Endothelial cell of umbilical vein (primary cell): ENCODE measurements at regions not wholly inside any gene's neighbourhood (a gene's known extent, or its start where the extent isn't known, plus 50 kb on each side); places are given as distances from the start of the nearest gene placed in this dataset.

ENCODE experiments used
- BruUV-seq: library from RNA; stranded (reverse); fragments of 400-500 nt; replicated peaks from 2 replicates; lab custom pipeline; 2021; lab: Mats Ljungman, UMichigan
- CTCF ChIA-PET: fragments of 300-600, 350-600 bp; sonication (Branson Sonifier 250); formaldehyde crosslinking; loops from one replicate; lab custom pipeline; 2021; ENCODE audit warnings: antibody characterized with exemption, inconsistent platforms; lab: Charles Lee
- POLR2A ChIA-PET: fragments of 300-600, 350-600 bp; sonication (Branson Sonifier 250); formaldehyde crosslinking; loops from one replicate; lab custom pipeline; 2021; ENCODE audit warnings: antibody characterized with exemption, inconsistent platforms; lab: Charles Lee
- DNase-seq: peaks from one replicate; pipeline ENCODE4 v3.0.0-alpha.2; 2011; ENCODE audit warnings: low read depth, low spot score
- FAIRE-seq: peaks from 2 replicates; lab custom pipeline; 2011; peaks lifted over from hg19 to GRCh38; lab: Jason Lieb, UNC
- H2AFZ ChIP-seq: 2 replicates; pipeline ENCODE4 v1.6.0; 2012; ENCODE audit warnings: low read depth, low read length, control low read depth, inconsistent platforms
- H3K27ac ChIP-seq: 2 replicates; pipeline ENCODE4 v1.5.1; 2011; ENCODE audit warnings: low read depth, mild to moderate bottlenecking, control low read depth, low read length, moderate library complexity; ENCODE audit not compliant: insufficient read depth
- H3K27me3 ChIP-seq, 2 experiments: 2 replicates each; pipeline versions ENCODE4 v1.6.0 to v1.6.1; 2011; ENCODE audit warnings: low read length in 2 of 2, mixed read lengths in 1 of 2; ENCODE audit not compliant: control insufficient read depth in 2 of 2, insufficient read depth in 2 of 2
- H3K36me3 ChIP-seq, 2 experiments: 2 replicates in 1 of 2; 3 replicates in 1 of 2; pipeline ENCODE4 v1.5.1; 2011; ENCODE audit warnings: low read length in 2 of 2, mild to moderate bottlenecking in 1 of 2, moderate library complexity in 1 of 2; ENCODE audit not compliant: control insufficient read depth in 2 of 2, insufficient read depth in 2 of 2; ENCODE audit errors: extremely low read depth in 1 of 2
- H3K4me1 ChIP-seq: 3 replicates; pipeline ENCODE4 v1.5.1; 2011; ENCODE audit warnings: mild to moderate bottlenecking, low read length; ENCODE audit not compliant: control insufficient read depth, insufficient read depth; ENCODE audit errors: extremely low read depth
- H3K4me2 ChIP-seq: 2 replicates; pipeline ENCODE4 v1.6.1; 2011; ENCODE audit warnings: low read length, control low read depth, mixed read lengths; ENCODE audit not compliant: insufficient read depth
- H3K4me3 ChIP-seq, 3 experiments: fragments of 200-600 bp in 1 of 3; sonication (generic), shearing (Covaris generic) in 1 of 3; replicated peaks in 1 of 3; 2 replicates each; pipeline ENCODE4 v1.5.1; 2011 to 2016; ENCODE audit warnings: control low read depth in 3 of 3, low read length in 3 of 3, mild to moderate bottlenecking in 2 of 3, inconsistent platforms in 1 of 3, low read depth in 1 of 3, moderate library complexity in 1 of 3; ENCODE audit not compliant: insufficient read depth in 1 of 3
- H3K79me2 ChIP-seq: 2 replicates; pipeline ENCODE4 v1.6.0; 2012; ENCODE audit warnings: low read length, inconsistent platforms; ENCODE audit not compliant: control insufficient read depth, insufficient read depth
- H3K9ac ChIP-seq: replicated peaks from 2 replicates; pipeline ENCODE3; 2011; ENCODE audit warnings: low read length, control low read depth; ENCODE audit not compliant: insufficient read depth; ENCODE audit errors: extremely low read depth
- H3K9me1 ChIP-seq: replicated peaks from 3 replicates; pipeline ENCODE4 v1.6.0; 2011; ENCODE audit warnings: mild to moderate bottlenecking, low read length; ENCODE audit not compliant: control insufficient read depth, insufficient read depth; ENCODE audit errors: extremely low read depth
- H3K9me3 ChIP-seq: replicated peaks from 2 replicates; pipeline ENCODE4 v1.5.1; 2012; ENCODE audit warnings: low read length, inconsistent platforms; ENCODE audit not compliant: control insufficient read depth, insufficient read depth
- H4K20me1 ChIP-seq: replicated peaks from 2 replicates; pipeline ENCODE3; 2011; ENCODE audit warnings: mild to moderate bottlenecking, low read length; ENCODE audit not compliant: control insufficient read depth, insufficient read depth; ENCODE audit errors: extremely low read depth
- CTCF ChIP-seq, 2 donors: IDR thresholded peaks; 1 replicate in 1 of 2; 2 replicates in 1 of 2; pipeline ENCODE4 v1.5.1; 2011; ENCODE audit warnings: low read length in 2 of 2, mild to moderate bottlenecking in 2 of 2, moderate library complexity in 2 of 2, control low read depth in 1 of 2, inconsistent platforms in 1 of 2, low read depth in 1 of 2; ENCODE audit not compliant: insufficient read depth in 1 of 2; ENCODE audit errors: extremely low read depth in 1 of 2
- EZH2 ChIP-seq: IDR thresholded peaks from 2 replicates; pipeline ENCODE4 v1.6.1; 2012; ENCODE audit warnings: borderline replicate concordance, low read depth, mild to moderate bottlenecking, moderate library complexity, low read length, inconsistent platforms; ENCODE audit not compliant: severe bottlenecking
- GATA2 ChIP-seq: IDR thresholded peaks from 2 replicates; pipeline ENCODE4 v1.7.0; 2011; ENCODE audit warnings: low read depth, mild to moderate bottlenecking, moderate library complexity, mixed read lengths, low read length; ENCODE audit not compliant: insufficient read length, insufficient read depth
- JUN ChIP-seq: IDR thresholded peaks from 2 replicates; pipeline ENCODE4 v1.6.1; 2011; ENCODE audit warnings: borderline replicate concordance, low read depth; ENCODE audit not compliant: insufficient read length, insufficient read depth
- MYC ChIP-seq: IDR thresholded peaks from one replicate; pipeline ENCODE4 v1.6.1; 2011; ENCODE audit warnings: mild to moderate bottlenecking, low read depth, low read length
- POLR2A ChIP-seq: IDR thresholded peaks from 2 replicates; pipeline ENCODE4 v1.6.1; 2012; ENCODE audit warnings: low read depth, mild to moderate bottlenecking, control low read depth, low read length
- POLR2AphosphoS5 ChIP-seq: IDR thresholded peaks from 2 replicates; pipeline ENCODE4 v1.6.1; 2012; ENCODE audit warnings: low read depth, mild to moderate bottlenecking, control low read depth, low read length, moderate library complexity; ENCODE audit not compliant: insufficient read depth
- dilution Hi-C: fragments of 300-500 bp; cut with MboI; formaldehyde crosslinking; loops from one replicate; pipeline ENCODE4 v1.15.0; 2019; ENCODE audit warnings: low sequenced_read_pairs; ENCODE audit not compliant: extremely low pct_ligation_motif_present
- intact Hi-C: fragments of 100-400 bp; cut with micrococcal nuclease; formaldehyde crosslinking; loops from one replicate; pipeline ENCODE4 v1.10.0; 2022

- intact Hi-C loops, result no loop called here
- no peaks in the 10 kb centered on the region for H3K9me1 ChIP-seq
- H3K9ac ChIP-seq, result no peak overlapping the region
- no peaks in the 10 kb centered on the region for H3K9me3 ChIP-seq
- no TSS peak for BruUV-seq
- H3K27ac ChIP-seq, result no peak overlapping the region
- H3K4me3 ChIP-seq, result no peak overlapping the region
- no peaks in the 10 kb centered on the region for H4K20me1 ChIP-seq
- H3K79me2 ChIP-seq, result no peaks in the 10 kb centered on the region
- no peak for DNase-seq
- H2AFZ ChIP-seq, result no peak overlapping the region
- POLR2A ChIA-PET, result no interaction called here
- no peak overlapping the region for H3K4me2 ChIP-seq
- TF ChIP-seq EZH2, result no peak
- no peak for TF ChIP-seq GATA2
- TF ChIP-seq POLR2AphosphoS5, result no peak
- TF ChIP-seq POLR2A, result no peak
- TF ChIP-seq CTCF (IDR thresholded peaks at IDR 0.05; ENCODE audit: extremely low read depth in 1 of 2, insufficient read depth in 1 of 2, low read depth in 1 of 2, low read length in 2 of 2), result no peak
- no peak for TF ChIP-seq JUN
- dilution Hi-C loops, result no loop called here
- H3K36me3 ChIP-seq, result no peaks in the 10 kb centered on the region
- no peak for FAIRE-seq
- CTCF ChIA-PET, result no interaction called here
- peaks cover 18% of the 10 kb centered on the region for H3K4me1 ChIP-seq
- H3K27me3 ChIP-seq, result no peaks in the 10 kb centered on the region
Observed at GRCh38 chr4:10184501-10184938, 67.9 kb upstream of the WDR1 start.

- Histone ChIP-seq H3K27ac (no peak overlapping the region), H3K4me3 (no peak overlapping the region), H2AFZ (no peak overlapping the region), H3K79me2 (no peaks in the 10 kb centered on the region), H3K9ac (no peak overlapping the region), H4K20me1 (no peaks in the 10 kb centered on the region), H3K36me3 (no peaks in the 10 kb centered on the region), H3K9me1 (no peaks in the 10 kb centered on the region), H3K4me1 (peaks cover 18% of the 10 kb centered on the region), H3K27me3 (no peaks in the 10 kb centered on the region), H3K4me2 (no peak overlapping the region), H3K9me3 (no peaks in the 10 kb centered on the region)
- FAIRE-seq (no peak), DNase-seq (no peak)
- ChIA-PET POLR2A (no interaction called here), CTCF (no interaction called here)
- TF ChIP-seq MYC (no peak), JUN (no peak), GATA2 (no peak), POLR2A (no peak), POLR2AphosphoS5 (no peak), EZH2 (no peak)
- intact Hi-C loops (no loop called here), dilution Hi-C loops (no loop called here)
- BruUV-seq, result no TSS peak
Observed at GRCh38 chr4:10184041-10184440, 67.4 kb upstream of the WDR1 start.
